ENCODE measurements at regions not wholly inside any gene's neighbourhood (a gene's known extent, or its start where the extent isn't known, plus 50 kb on each side); places are given as distances from the start of the nearest gene placed in this dataset.

- no peak for TF ChIP-seq CTCF (IDR thresholded peaks at IDR 0.05)
- no peak for TF ChIP-seq JUN (CRISPR knock-in tag; IDR thresholded peaks at IDR 0.05)
Measured at GRCh38 chr17:63173903-63174302, 207.9 kb downstream of the TANC2 start.

Measured in WTC11 (cell line).